Esophagus muscularis mucosa (tissue), 3 donors: ENCODE measurements at regions not wholly inside any gene's neighbourhood (a gene's known extent, or its start where the extent isn't known, plus 50 kb on each side); places are given as distances from the start of the nearest gene placed in this dataset.

ENCODE experiments used
- CTCF ChIP-seq, 3 experiments: fragments of 200-600 bp in 2 of 3; fragments of 450-650 bp in 1 of 3; sonication (generic) in 2 of 3; IDR thresholded peaks; one replicate each; pipeline ENCODE4 v1.5.1; 2017 to 2019; ENCODE audit warnings: antibody characterized with exemption in 3 of 3, mild to moderate bottlenecking in 2 of 3, moderate library complexity in 1 of 3
- POLR2A ChIP-seq: fragments of 450-650 bp; IDR thresholded peaks from one replicate; pipeline ENCODE4 v1.6.1; 2017; ENCODE audit warnings: antibody characterized with exemption, moderate library complexity, mild to moderate bottlenecking, low read depth
- POLR2AphosphoS5 ChIP-seq, 2 donors: sonication (generic); formaldehyde crosslinking; IDR thresholded peaks; one replicate each; pipeline ENCODE4 v1.6.1; 2017; ENCODE audit warnings: antibody characterized with exemption in 2 of 2

- no peak for TF ChIP-seq POLR2A
- no peak for TF ChIP-seq POLR2AphosphoS5 (IDR thresholded peaks at IDR 0.05)
- no peak for TF ChIP-seq CTCF (IDR thresholded peaks at IDR 0.05)
Observed at GRCh38 chrX:57772637-57773036, 92.6 kb upstream of the NLRP2B start.
